Coronary artery (tissue), 2 donors: ENCODE measurements at regions not wholly inside any gene's neighbourhood (a gene's known extent, or its start where the extent isn't known, plus 50 kb on each side); places are given as distances from the start of the nearest gene placed in this dataset.
"Not testable (repeated sequence)": the region's sequence is repeated elsewhere in the genome, so short reads cannot be mapped to it uniquely, and the experiment has no call there.

Source experiments
- DNase-seq: peaks from one replicate; pipeline ENCODE4 v3.0.0-alpha.2; 2017; ENCODE audit warnings: low spot score
- H3K27ac ChIP-seq, 2 donors: fragments of 200-600 bp; sonication (generic); one replicate each; pipeline ENCODE4 v1.5.1; 2016 to 2019
- H3K4me3 ChIP-seq: fragments of 200-600 bp; sonication (generic); 2 replicates; pipeline ENCODE4 v1.5.1; 2016; ENCODE audit warnings: mild to moderate bottlenecking, moderate library complexity
- TF ChIP-seq, protein P1 (sequence below): fragments of 200-600 bp; sonication (generic); IDR thresholded peaks from one replicate; pipeline ENCODE4 v1.5.1; 2019; ENCODE audit warnings: antibody characterized with exemption

DNA sequence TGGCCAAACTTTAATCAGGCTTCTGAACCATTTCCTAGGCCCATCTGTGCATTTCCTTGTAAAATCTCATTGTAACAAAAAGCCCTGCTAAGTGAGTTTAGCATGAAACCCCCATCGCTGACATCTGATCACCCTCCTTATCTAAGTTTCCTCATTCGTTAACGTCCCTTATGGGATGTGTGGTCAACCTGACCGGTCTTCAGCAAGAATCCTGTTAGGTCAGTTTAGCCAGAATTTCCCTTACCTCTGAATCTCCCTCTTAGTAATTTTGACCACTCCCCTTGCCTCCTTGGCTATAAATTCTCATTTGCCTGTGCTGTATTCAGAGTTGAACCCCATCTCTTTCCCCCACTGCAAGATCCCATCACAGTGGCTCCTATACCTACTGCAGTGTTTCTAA lies 239.3 kb downstream of the RMST start:
- H3K27ac ChIP-seq, result no peak overlapping the region
- TF ChIP-seq, protein P1, sequence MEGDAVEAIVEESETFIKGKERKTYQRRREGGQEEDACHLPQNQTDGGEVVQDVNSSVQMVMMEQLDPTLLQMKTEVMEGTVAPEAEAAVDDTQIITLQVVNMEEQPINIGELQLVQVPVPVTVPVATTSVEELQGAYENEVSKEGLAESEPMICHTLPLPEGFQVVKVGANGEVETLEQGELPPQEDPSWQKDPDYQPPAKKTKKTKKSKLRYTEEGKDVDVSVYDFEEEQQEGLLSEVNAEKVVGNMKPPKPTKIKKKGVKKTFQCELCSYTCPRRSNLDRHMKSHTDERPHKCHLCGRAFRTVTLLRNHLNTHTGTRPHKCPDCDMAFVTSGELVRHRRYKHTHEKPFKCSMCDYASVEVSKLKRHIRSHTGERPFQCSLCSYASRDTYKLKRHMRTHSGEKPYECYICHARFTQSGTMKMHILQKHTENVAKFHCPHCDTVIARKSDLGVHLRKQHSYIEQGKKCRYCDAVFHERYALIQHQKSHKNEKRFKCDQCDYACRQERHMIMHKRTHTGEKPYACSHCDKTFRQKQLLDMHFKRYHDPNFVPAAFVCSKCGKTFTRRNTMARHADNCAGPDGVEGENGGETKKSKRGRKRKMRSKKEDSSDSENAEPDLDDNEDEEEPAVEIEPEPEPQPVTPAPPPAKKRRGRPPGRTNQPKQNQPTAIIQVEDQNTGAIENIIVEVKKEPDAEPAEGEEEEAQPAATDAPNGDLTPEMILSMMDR, result no peak
- no peak overlapping the region for H3K4me3 ChIP-seq
- DNase-seq, result no peak

DNA sequence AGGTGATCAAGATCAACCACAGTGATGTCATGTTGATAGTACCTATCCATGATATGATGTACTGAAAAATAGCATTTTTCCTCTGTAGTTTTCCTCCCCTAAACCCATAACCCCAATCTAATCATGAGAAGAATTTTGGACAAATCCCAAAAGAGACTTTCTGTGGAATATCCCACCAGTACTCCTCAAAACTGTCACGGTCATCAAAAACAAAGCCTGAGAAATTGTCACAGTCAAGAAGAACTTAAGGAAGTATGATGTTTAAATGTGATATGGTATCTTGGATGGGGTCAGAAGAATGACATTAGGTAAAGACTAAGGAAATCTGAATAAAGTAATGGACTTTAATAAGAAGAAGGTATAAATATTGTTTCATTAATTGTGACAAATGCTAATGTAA lies 248.8 kb downstream of the RMST start:
- TF ChIP-seq, protein P1, result no peak
- no peak for DNase-seq
- Histone ChIP-seq H3K27ac (no peak overlapping the region), H3K4me3 (no peak overlapping the region)

DNA sequence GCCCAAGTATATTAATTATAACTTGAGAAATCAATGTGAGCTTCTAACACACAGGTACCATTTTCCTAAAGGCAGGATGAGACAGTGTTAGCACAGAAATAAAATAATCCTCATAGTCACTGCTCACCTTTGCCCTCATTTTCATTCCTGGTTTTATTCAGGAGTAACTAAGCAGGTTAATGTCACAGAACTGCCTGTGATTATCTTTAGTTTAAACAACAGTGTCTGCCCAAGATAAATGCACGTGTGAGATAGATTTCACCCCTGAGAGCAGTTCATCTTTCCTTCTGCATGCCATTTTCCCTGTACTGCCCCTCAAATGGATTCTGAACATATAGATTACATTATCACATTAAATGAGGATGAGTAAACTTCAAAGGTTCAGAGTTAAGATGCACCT lies 250.7 kb downstream of the RMST start:
- Histone ChIP-seq H3K27ac (no peak overlapping the region), H3K4me3 (no peak overlapping the region)
- no peak for DNase-seq
- TF ChIP-seq, protein P1, result no peak

DNA sequence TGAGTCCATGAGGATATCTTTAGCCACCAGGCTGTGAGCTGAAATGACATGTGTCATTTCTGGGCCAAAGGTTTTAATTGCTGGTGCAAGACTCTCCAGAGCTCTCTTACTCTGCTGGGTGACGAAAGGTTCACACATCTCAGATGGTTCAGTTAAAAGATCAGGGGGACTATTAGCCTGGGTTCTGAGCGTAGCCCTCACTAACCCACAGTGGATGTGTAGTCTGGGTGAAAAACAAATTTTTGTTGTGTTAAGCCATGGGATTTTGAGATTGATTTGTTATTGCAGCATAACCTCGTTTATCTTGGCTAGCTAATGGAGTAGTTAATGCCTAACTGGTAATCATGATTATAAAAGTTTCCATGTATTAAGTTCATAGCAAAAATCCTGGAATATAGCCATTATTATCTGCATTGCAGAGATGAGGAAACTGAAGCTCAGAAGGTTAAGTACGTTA lies 251.5 kb downstream of the RMST start:
- no peak overlapping the region for H3K4me3 ChIP-seq
- no peak for DNase-seq
- TF ChIP-seq, protein P1, result no peak
- no peak overlapping the region for H3K27ac ChIP-seq

DNA sequence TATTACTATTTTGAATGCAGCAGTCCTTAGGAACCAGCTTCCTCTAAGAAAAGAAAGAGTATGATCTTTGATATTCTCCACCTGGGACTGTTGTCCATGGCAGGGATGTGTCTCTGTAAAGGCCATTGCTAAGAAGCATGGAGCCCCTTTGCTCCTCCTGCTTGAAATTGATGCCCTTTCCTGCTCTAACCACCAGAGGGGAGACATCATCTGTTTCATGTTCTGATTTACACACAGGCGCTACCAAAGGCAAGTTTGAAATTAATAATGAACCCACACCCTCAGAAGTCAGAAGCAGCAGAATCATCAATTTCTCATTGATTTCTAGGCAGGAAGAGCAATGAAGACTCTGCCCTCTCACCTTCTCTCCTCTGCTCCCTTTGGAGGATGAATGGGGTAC lies 253.8 kb downstream of the RMST start:
- no peak for DNase-seq
- no peak overlapping the region for H3K27ac ChIP-seq
- TF ChIP-seq, protein P1, result no peak
- H3K4me3 ChIP-seq, result no peak overlapping the region

DNA sequence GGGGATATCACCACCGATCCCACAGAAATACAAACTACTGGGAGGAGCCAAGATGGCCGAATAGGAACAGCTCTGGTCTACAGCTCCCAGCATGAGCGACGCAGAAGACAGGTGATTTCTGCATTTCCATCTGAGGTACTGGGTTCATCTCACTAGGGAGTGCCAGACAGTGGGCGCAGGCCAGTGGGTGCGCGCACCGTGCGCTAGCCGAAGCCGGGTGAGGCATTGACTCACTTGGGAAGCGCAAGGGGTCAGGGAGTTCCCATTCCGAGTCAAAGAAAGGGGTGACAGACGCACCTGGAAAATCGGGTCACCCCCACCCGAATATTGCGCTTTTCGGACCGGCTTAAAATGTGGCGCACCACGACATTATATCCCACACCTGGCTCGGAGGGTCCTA lies 261.2 kb downstream of the RMST start:
- DNase-seq, H3K4me3 ChIP-seq, H3K27ac ChIP-seq: not testable (repeated sequence)

DNA sequence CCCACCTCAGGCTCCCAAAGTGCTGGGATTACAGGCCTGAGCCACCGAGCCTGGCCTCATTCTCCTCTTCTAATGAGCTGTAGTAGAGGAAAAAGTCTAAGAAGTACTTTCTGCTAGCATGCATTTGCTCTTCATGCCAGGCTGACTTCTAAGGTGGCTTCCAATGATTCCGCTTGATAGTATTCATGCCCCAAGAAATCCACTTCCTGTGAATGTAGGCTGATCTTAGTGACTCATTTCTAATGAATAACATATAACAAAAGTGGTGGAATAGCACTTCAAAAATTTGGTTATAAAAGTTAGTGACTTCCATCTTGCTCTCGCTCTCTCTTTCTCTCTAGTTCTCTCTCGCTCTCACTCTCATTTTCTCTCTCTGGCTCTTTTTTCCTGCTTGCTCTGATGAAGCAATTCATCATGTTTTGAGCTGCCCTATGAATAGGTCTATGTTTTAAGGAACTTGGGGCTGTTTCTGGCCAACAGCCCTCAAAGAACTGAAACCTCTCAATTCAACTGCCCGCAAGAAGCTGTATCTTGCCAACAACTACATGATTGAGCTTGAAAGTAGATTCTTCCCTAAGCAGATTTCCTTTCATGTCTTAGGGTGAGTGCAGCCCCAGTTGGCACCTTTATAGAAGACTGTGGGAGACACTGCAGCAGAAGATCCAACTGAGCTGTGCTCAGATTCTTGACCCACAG lies 282.9 kb downstream of the RMST start:
- DNase-seq, result no peak
- TF ChIP-seq, protein P1, result no peak

More for the DNA sequence above, 282.9 kb downstream of the RMST start:
- Histone ChIP-seq H3K27ac (no peak overlapping the region), H3K4me3 (no peak overlapping the region)
